Adrenal gland (tissue), 9 donors: ENCODE measurements at regions not wholly inside any gene's neighbourhood (a gene's known extent, or its start where the extent isn't known, plus 50 kb on each side); places are given as distances from the start of the nearest gene placed in this dataset.

Experiments
- DNase-seq, 7 donors: peaks; one replicate each; pipeline ENCODE4 v3.0.0-alpha.2; 2019 to 2020
- H3K27ac ChIP-seq, 5 donors: fragments of 200-600 bp; sonication (generic) in 4 of 5; 1 replicate in 3 of 5; 2 replicates in 2 of 5; pipeline versions ENCODE4 v1.5.1 to v1.8.0; 2016 to 2020; ENCODE audit warnings: mild to moderate bottlenecking in 1 of 5
- H3K27me3 ChIP-seq: fragments of 200-600 bp; 2 replicates; pipeline ENCODE4 v1.8.0; 2021
- H3K36me3 ChIP-seq, 2 donors: fragments of 200-600 bp; replicated peaks in 1 of 2; 1 replicate in 1 of 2; 2 replicates in 1 of 2; pipeline versions ENCODE4 v1.5.1 to v1.8.0; 2018 to 2022
- H3K4me1 ChIP-seq, 2 donors: fragments of 200-600 bp; replicated peaks in 1 of 2; 1 replicate in 1 of 2; 2 replicates in 1 of 2; pipeline versions ENCODE4 v1.5.1 to v1.8.0; 2018 to 2021
- H3K4me3 ChIP-seq, 4 donors: fragments of 200-600 bp; sonication (generic) in 3 of 4; one replicate each; pipeline ENCODE4 v1.5.1; 2016 to 2018
- H3K9me3 ChIP-seq, 3 donors: fragments of 200-600 bp; sonication (generic) in 1 of 3; replicated peaks in 1 of 3; 1 replicate in 2 of 3; 2 replicates in 1 of 3; pipeline versions ENCODE4 v1.5.1 to v1.8.0; 2016 to 2021
- CTCF ChIP-seq, 6 experiments: fragments of 450-650 bp in 4 of 6; fragments of 200-600 bp in 2 of 6; sonication (generic) in 1 of 6; IDR thresholded peaks; 1 replicate in 5 of 6; 2 replicates in 1 of 6; pipeline versions ENCODE4 v1.5.1 to v1.8.0; 2016 to 2021; ENCODE audit warnings: antibody characterized with exemption in 6 of 6, mild to moderate bottlenecking in 2 of 6, moderate library complexity in 1 of 6
- POLR2A ChIP-seq, 2 donors: fragments of 450-650 bp; IDR thresholded peaks; one replicate each; pipeline ENCODE4 v1.6.1; 2017; ENCODE audit warnings: antibody characterized with exemption in 2 of 2, mild to moderate bottlenecking in 2 of 2, moderate library complexity in 1 of 2
- WGBS, 4 donors: extraction: QIAGEN DNeasy Blood & Tissue Kit in 2 of 4; methylation state at CpG; one replicate each; pipeline versions ENCODE4 v1.1.5 to v1.1.7; 2013 to 2017; 5-methylcytosine and 5-hydroxymethylcytosine counted together
- intact Hi-C, 2 donors: fragments of 100-400 bp; cut with DNase I; formaldehyde crosslinking; loops; one replicate each; pipeline versions ENCODE4 v1.14.1 to v1.15.0; 2022 to 2023
- donor health status: healthy with polysubstance abuse.
- donor health status: Bipolar disorder and iron deficiency.
- donor health status: DM: yes; HTN: yes; CAD: no.
- donor health status: DM: no; HTN: no; CAD: no.
- donor health status: DM: no; HTN: no; CAD: no.

GRCh38 chr10:107434201-107434600, 269.7 kb upstream of the SORCS1 start:
- Histone ChIP-seq H3K4me3 (no peak overlapping the region), H3K9me3 (peaks cover 0 to 4% (median 0%) of the 10 kb centered on the region in 3 donors), H3K4me1 (no peaks in the 10 kb centered on the region), H3K36me3 (no peaks in the 10 kb centered on the region), H3K27ac (no peak overlapping the region), H3K27me3 (no peaks in the 10 kb centered on the region)
- intact Hi-C loops = no loop called here
- TF ChIP-seq CTCF (IDR thresholded peaks at IDR 0.05) (no peak), POLR2A (IDR thresholded peaks at IDR 0.05) (no peak)
- no peak for DNase-seq
- WGBS, 4 donors = 86 to 93% (median 92%) methylated on average over 1 of the region's 1 CpG

- intact Hi-C loops = no loop called here
- WGBS, 4 donors = 53 to 73% (median 67%) methylated on average over 3 of the region's 3 CpGs
- no peak for DNase-seq
These were observed 269.1 kb upstream of the SORCS1 start for GRCh38 chr10:107433605-107434004.

GRCh38 chr10:107430446-107430845, 265.9 kb upstream of the SORCS1 start:
- intact Hi-C loops = no loop called here
- no peaks in the 10 kb centered on the region for H3K36me3 ChIP-seq
- no peaks in the 10 kb centered on the region for H3K27me3 ChIP-seq
- DNase-seq = no peak
- 87 to 90% (median 89%) methylated on average over 6 of the region's 6 CpGs for WGBS, 4 donors
- H3K4me3 ChIP-seq = no peak overlapping the region
- no peaks in the 10 kb centered on the region for H3K9me3 ChIP-seq
- no peaks in the 10 kb centered on the region for H3K4me1 ChIP-seq
- TF ChIP-seq POLR2A (IDR thresholded peaks at IDR 0.05) (no peak), CTCF (IDR thresholded peaks at IDR 0.05) (no peak)
- no peak overlapping the region for H3K27ac ChIP-seq

More at GRCh38 chr10:107433605-107434004, 269.1 kb upstream of the SORCS1 start:
- Histone ChIP-seq H3K27me3 (no peaks in the 10 kb centered on the region), H3K27ac (no peak overlapping the region), H3K9me3 (peaks cover 0 to 4% (median 0%) of the 10 kb centered on the region in 3 donors), H3K4me1 (no peaks in the 10 kb centered on the region), H3K36me3 (no peaks in the 10 kb centered on the region), H3K4me3 (no peak overlapping the region)
- TF ChIP-seq CTCF (IDR thresholded peaks at IDR 0.05) = no peak
- no peak for TF ChIP-seq POLR2A (IDR thresholded peaks at IDR 0.05)

GRCh38 chr10:107427016-107427415, 262.5 kb upstream of the SORCS1 start:
- H3K27ac ChIP-seq = no peak overlapping the region
- intact Hi-C loops = no loop called here
- H3K4me1 ChIP-seq = no peaks in the 10 kb centered on the region
- H3K27me3 ChIP-seq = no peaks in the 10 kb centered on the region
- no peaks in the 10 kb centered on the region for H3K9me3 ChIP-seq
- H3K36me3 ChIP-seq = no peaks in the 10 kb centered on the region
- TF ChIP-seq CTCF (IDR thresholded peaks at IDR 0.05) = no peak
- TF ChIP-seq POLR2A (IDR thresholded peaks at IDR 0.05) = no peak
- WGBS, 4 donors = 72 to 82% (median 78%) methylated on average over 5 of the region's 5 CpGs
- no peak overlapping the region for H3K4me3 ChIP-seq
- DNase-seq = no peak
